Lower leg skin (tissue), 4 donors: ENCODE measurements at regions not wholly inside any gene's neighbourhood (a gene's known extent, or its start where the extent isn't known, plus 50 kb on each side); places are given as distances from the start of the nearest gene placed in this dataset.

ENCODE experiments used
- DNase-seq, 2 donors: peaks; one replicate each; pipeline ENCODE4 v3.0.0-alpha.2; 2019; ENCODE audit warnings: low spot score in 2 of 2
- H3K4me3 ChIP-seq: fragments of 200-600 bp; sonication (generic); 2 replicates; pipeline ENCODE4 v1.5.1; 2017; ENCODE audit warnings: mild to moderate bottlenecking, low read depth; ENCODE audit not compliant: poor library complexity, severe bottlenecking
- CTCF ChIP-seq, 3 donors: fragments of 450-650 bp; IDR thresholded peaks; one replicate each; pipeline ENCODE4 v1.5.1; 2016; ENCODE audit warnings: antibody characterized with exemption in 3 of 3, mild to moderate bottlenecking in 3 of 3, moderate library complexity in 2 of 3
- POLR2A ChIP-seq, 2 donors: fragments of 450-650 bp; IDR thresholded peaks; one replicate each; pipeline ENCODE4 v1.6.1; 2016 to 2017; ENCODE audit warnings: antibody characterized with exemption in 2 of 2, mild to moderate bottlenecking in 1 of 2, moderate library complexity in 1 of 2
- WGBS, 2 donors: methylation state at CpG; one replicate each; pipeline ENCODE4 v1.1.5; 2018; 5-methylcytosine and 5-hydroxymethylcytosine counted together
- intact Hi-C: fragments of 100-400 bp; cut with DNase I; formaldehyde crosslinking; loops from one replicate; pipeline ENCODE4 v1.15.0; 2023; ENCODE audit warnings: low total_unique reads

GRCh38 chr18:1708006-1708405, 803.3 kb downstream of the ADCYAP1 start:
- no peak overlapping the region for H3K4me3 ChIP-seq
- intact Hi-C loops, result no loop called here
- 70 to 87% methylated on average over 2 of the region's 2 CpGs for WGBS, 2 donors
- TF ChIP-seq CTCF (IDR thresholded peaks at IDR 0.05) (no peak), POLR2A (IDR thresholded peaks at IDR 0.05) (no peak)
- DNase-seq, result no peak

GRCh38 chr18:1710114-1710513, 805.4 kb downstream of the ADCYAP1 start:
- intact Hi-C loops, result no loop called here
- WGBS, 2 donors, result 69 to 80% methylated on average over 3 of the region's 3 CpGs
- no peak for DNase-seq
- H3K4me3 ChIP-seq, result no peak overlapping the region
- TF ChIP-seq CTCF (IDR thresholded peaks at IDR 0.05), result no peak
- TF ChIP-seq POLR2A (IDR thresholded peaks at IDR 0.05), result no peak

- no peak for DNase-seq
- TF ChIP-seq CTCF (IDR thresholded peaks at IDR 0.05), result no peak
- no peak for TF ChIP-seq POLR2A (IDR thresholded peaks at IDR 0.05)
- intact Hi-C loops, result no loop called here
- 83 to 88% methylated on average over 3 of the region's 3 CpGs for WGBS, 2 donors
- no peak overlapping the region for H3K4me3 ChIP-seq
These were observed 827.5 kb downstream of the ADCYAP1 start for GRCh38 chr18:1732143-1732542.

GRCh38 chr18:1746131-1746530, 825.2 kb downstream of the METTL4 start:
- DNase-seq, result no peak
- TF ChIP-seq POLR2A (IDR thresholded peaks at IDR 0.05), result no peak
- TF ChIP-seq CTCF (IDR thresholded peaks at IDR 0.05), result no peak
- intact Hi-C loops, result no loop called here

GRCh38 chr18:1751249-1751648, 820.1 kb downstream of the METTL4 start:
- no peak overlapping the region for H3K4me3 ChIP-seq
- no peak for DNase-seq
- WGBS, 2 donors, result 73 to 75% methylated on average over 1 of the region's 1 CpG
- TF ChIP-seq CTCF (IDR thresholded peaks at IDR 0.05) (no peak), POLR2A (IDR thresholded peaks at IDR 0.05) (no peak)
- intact Hi-C loops, result no loop called here

More at GRCh38 chr18:1746131-1746530, 825.2 kb downstream of the METTL4 start:
- H3K4me3 ChIP-seq, result no peak overlapping the region

GRCh38 chr18:1760901-1761300, 810.4 kb downstream of the METTL4 start:
- no peak overlapping the region for H3K4me3 ChIP-seq
- no peak for TF ChIP-seq POLR2A (IDR thresholded peaks at IDR 0.05)
- TF ChIP-seq CTCF (IDR thresholded peaks at IDR 0.05), result no peak
- no peak for DNase-seq
- 76 to 88% methylated on average over 3 of the region's 3 CpGs for WGBS, 2 donors
- intact Hi-C loops, result no loop called here
